ENCODE measurements at regions not wholly inside any gene's neighbourhood (a gene's known extent, or its start where the extent isn't known, plus 50 kb on each side); places are given as distances from the start of the nearest gene placed in this dataset.

Small RNAs in the stretch of these regions (small RNA-seq; reads per million reads assigned to genes)
- 0 reads per million in 3 experiments for gene RNU6-413P (ENCODE audit: insufficient read depth in 2 of 3, insufficient read length in 3 of 3, low read depth in 2 of 3, low replicate concordance in 1 of 3)
